ENCODE measurements at regions not wholly inside any gene's neighbourhood (a gene's known extent, or its start where the extent isn't known, plus 50 kb on each side); places are given as distances from the start of the nearest gene placed in this dataset.
"Not testable (repeated sequence)": the region's sequence is repeated elsewhere in the genome, so short reads cannot be mapped to it uniquely, and the experiment has no call there.

DNA sequence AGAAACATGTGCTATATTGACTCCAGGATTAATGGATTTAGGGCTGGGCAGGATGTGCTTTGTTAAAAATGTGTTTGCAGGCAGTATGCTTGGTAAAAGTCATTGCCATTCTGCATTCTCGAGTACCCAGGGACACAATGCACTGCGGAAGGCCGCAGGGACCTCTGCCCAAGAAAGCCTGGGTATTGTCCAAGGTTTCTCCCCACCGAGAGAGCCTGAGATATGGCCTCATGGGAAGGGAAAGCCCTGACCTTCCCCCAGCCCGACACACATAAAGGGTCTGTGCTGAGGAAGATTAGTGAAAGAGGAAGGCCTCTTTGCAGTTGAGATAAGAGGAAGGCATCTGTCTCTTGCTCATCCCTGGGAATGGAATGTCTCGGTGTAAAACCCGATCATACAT lies 186.7 kb upstream of the PTER start:
- H3K4me3 Mint-ChIP-seq; DNase-seq; H3K36me3 Mint-ChIP-seq (ENCODE audit: low read depth); ATAC-seq; H3K4me1 Mint-ChIP-seq (ENCODE audit: low read depth); H3K9me3 Mint-ChIP-seq (ENCODE audit: insufficient read depth); H3K27me3 Mint-ChIP-seq (ENCODE audit: low read depth); CTCF ChIA-PET; H3K27ac Mint-ChIP-seq; POLR2A ChIA-PET: not testable (repeated sequence)

DNA sequence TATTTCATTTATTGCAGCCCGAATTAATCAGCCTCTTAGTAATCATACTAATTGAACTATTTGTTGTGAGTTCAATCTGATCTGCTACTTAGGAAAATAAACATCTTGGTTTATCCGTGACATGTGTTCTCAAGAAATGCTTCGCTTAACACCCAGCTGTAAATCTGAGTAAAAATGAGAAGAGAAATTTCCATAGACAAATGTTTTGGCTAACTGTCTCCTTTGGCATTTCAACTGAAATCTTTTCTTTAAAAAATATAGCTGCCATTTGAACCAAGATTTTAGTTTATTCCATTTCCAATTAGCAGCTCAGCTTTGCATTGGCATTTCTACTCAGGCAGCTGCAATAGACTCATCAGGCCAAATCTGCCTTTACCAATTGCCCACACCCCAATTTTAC lies 180.5 kb upstream of the PTER start:
- no peak for ATAC-seq
- DNase-seq = no peak
- Mint-ChIP-seq H3K36me3 (ENCODE audit: low read depth) (no peaks in the 10 kb centered on the region), H3K4me1 (ENCODE audit: low read depth) (no peaks in the 10 kb centered on the region), H3K27me3 (ENCODE audit: low read depth) (no peaks in the 10 kb centered on the region), H3K9me3 (ENCODE audit: insufficient read depth) (no peaks in the 10 kb centered on the region), H3K27ac (no peak overlapping the region), H3K4me3 (no peak overlapping the region)
- POLR2A ChIA-PET = no interaction called here
- CTCF ChIA-PET = no interaction called here

GRCh38 chr10:16258291-16259040 lies 178.3 kb upstream of the PTER start:
- ChIA-PET POLR2A (no interaction called here), CTCF (no interaction called here)
- Mint-ChIP-seq H3K9me3 (ENCODE audit: insufficient read depth) (peaks cover 5% of the 10 kb centered on the region), H3K27me3 (ENCODE audit: low read depth) (no peaks in the 10 kb centered on the region), H3K27ac (no peak overlapping the region), H3K36me3 (ENCODE audit: low read depth) (no peaks in the 10 kb centered on the region), H3K4me1 (ENCODE audit: low read depth) (no peaks in the 10 kb centered on the region), H3K4me3 (no peak overlapping the region)
- DNase-seq (no peak), ATAC-seq (no peak)

DNA sequence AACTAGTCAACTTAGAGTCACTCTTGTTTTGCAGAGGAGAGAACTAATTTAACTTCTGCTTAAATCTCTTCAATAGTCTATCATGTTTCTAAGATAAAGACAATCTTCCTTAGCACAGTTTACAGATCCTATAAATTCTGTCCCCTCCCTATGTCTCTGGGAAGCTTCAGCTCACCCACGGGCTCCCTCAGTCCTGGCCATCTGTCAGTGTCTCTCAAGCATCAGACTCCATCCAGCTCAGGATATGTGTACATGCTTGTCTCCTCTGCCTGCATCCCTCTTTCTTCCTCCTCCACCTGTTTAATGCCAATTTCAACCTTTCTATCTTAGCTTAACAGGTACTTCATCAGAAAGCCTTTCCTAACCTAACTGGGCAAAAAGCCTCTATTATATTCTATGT lies 177.1 kb upstream of the PTER start:
- CTCF ChIA-PET = no interaction called here
- Mint-ChIP-seq H3K27ac (no peak overlapping the region), H3K36me3 (ENCODE audit: low read depth) (no peaks in the 10 kb centered on the region), H3K9me3 (ENCODE audit: insufficient read depth) (peaks cover 5% of the 10 kb centered on the region), H3K4me3 (no peak overlapping the region), H3K27me3 (ENCODE audit: low read depth) (no peaks in the 10 kb centered on the region), H3K4me1 (ENCODE audit: low read depth) (no peaks in the 10 kb centered on the region)
- no peak for ATAC-seq
- POLR2A ChIA-PET = no interaction called here
- no peak for DNase-seq

DNA sequence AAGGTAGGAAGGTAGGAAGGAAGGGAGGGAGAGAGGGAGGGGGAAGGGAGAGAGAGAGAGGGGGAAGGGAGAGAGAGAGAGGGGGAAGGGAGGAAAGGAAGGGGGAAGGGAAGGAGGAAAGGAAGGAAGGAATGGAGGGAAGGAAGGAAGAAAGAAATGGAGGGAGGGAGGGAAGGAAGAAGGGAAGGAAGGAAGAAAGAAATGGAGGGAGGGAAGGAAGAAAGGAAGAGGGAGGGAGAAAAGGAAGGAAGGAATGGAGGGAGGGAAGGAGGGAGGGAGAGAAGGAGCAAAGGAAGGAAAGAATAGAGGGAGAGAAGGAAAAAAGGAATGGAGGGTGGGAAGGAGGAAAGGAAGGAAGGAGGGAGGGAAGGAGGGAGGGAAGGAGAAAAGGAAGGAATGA lies 176.4 kb upstream of the PTER start:
- no peaks in the 10 kb centered on the region for H3K36me3 Mint-ChIP-seq (ENCODE audit: low read depth)
- no peak overlapping the region for H3K27ac Mint-ChIP-seq
- no peak for ATAC-seq
- peaks cover 5% of the 10 kb centered on the region for H3K9me3 Mint-ChIP-seq (ENCODE audit: insufficient read depth)
- no peaks in the 10 kb centered on the region for H3K27me3 Mint-ChIP-seq (ENCODE audit: low read depth)
- no peak overlapping the region for H3K4me3 Mint-ChIP-seq
- no peaks in the 10 kb centered on the region for H3K4me1 Mint-ChIP-seq (ENCODE audit: low read depth)
- ChIA-PET CTCF (no interaction called here), POLR2A (no interaction called here)
- DNase-seq = no peak

DNA sequence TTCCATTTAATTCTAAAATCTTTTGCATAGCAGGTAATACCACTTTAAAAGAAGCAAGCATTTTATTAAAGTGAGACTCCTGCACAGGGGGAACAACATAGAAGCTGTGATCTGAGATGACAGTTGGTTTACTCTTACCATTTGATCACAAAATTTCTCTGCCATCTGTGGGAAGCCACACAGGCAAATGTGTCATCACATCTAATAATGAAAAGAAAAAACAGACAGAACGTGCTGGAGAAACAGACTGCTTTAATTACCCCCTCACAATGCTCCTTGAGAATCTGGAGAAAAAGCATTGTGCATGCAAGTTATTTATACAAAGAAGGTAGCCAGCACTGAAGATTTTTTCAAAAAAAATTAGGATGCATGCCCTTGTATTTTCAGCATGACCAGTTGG lies 165.2 kb upstream of the PTER start:
- Mint-ChIP-seq H3K4me3 (no peak overlapping the region), H3K9me3 (ENCODE audit: insufficient read depth) (no peaks in the 10 kb centered on the region), H3K4me1 (ENCODE audit: low read depth) (no peaks in the 10 kb centered on the region), H3K27ac (no peak overlapping the region), H3K27me3 (ENCODE audit: low read depth) (no peaks in the 10 kb centered on the region), H3K36me3 (ENCODE audit: low read depth) (no peaks in the 10 kb centered on the region)
- DNase-seq (no peak), ATAC-seq (no peak)
- ChIA-PET POLR2A (no interaction called here), CTCF (no interaction called here)

DNA sequence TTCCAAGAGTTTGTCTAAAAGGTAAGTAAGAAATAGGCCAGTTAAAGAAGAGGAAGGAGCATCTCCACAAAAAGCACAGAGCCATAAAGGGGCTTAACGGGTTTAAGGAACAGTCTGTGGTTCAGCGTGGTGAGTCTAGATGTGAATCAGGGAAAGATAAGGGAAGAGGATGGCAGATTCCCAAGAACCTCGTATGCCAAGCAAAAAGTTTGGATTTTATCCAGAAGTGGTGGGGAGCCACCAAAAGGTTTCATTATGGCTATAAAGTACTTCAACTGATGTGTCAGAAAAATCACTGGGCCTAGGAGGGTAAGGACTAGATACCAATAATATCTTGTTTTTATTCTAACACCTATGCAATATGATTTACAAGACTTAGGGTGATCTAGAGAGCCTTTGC lies 161.9 kb upstream of the PTER start:
- ATAC-seq = no peak
- Mint-ChIP-seq H3K4me3 (no peak overlapping the region), H3K27me3 (ENCODE audit: low read depth) (peaks cover 2% of the 10 kb centered on the region), H3K27ac (no peak overlapping the region), H3K9me3 (ENCODE audit: insufficient read depth) (no peaks in the 10 kb centered on the region), H3K36me3 (ENCODE audit: low read depth) (no peaks in the 10 kb centered on the region), H3K4me1 (ENCODE audit: low read depth) (no peaks in the 10 kb centered on the region)
- DNase-seq = no peak
- CTCF ChIA-PET = no interaction called here
- POLR2A ChIA-PET = no interaction called here

GRCh38 chr10:16280595-16280994 lies 156.2 kb upstream of the PTER start:
- ChIA-PET CTCF (no interaction called here), POLR2A (no interaction called here)
- DNase-seq (no peak), ATAC-seq (no peak)
- Mint-ChIP-seq H3K9me3 (ENCODE audit: insufficient read depth) (peaks cover 2% of the 10 kb centered on the region), H3K27me3 (ENCODE audit: low read depth) (peaks cover 2% of the 10 kb centered on the region), H3K4me3 (no peak overlapping the region), H3K4me1 (ENCODE audit: low read depth) (no peaks in the 10 kb centered on the region), H3K27ac (no peak overlapping the region), H3K36me3 (ENCODE audit: low read depth) (no peaks in the 10 kb centered on the region)

- DNase-seq (no peak), ATAC-seq (no peak)
- Mint-ChIP-seq H3K27ac (no peak overlapping the region), H3K9me3 (ENCODE audit: insufficient read depth) (no peaks in the 10 kb centered on the region), H3K4me1 (ENCODE audit: low read depth) (no peaks in the 10 kb centered on the region), H3K27me3 (ENCODE audit: low read depth) (no peaks in the 10 kb centered on the region), H3K36me3 (ENCODE audit: low read depth) (no peaks in the 10 kb centered on the region), H3K4me3 (no peak overlapping the region)
- ChIA-PET CTCF (no interaction called here), POLR2A (no interaction called here)
These were observed 144.4 kb upstream of the PTER start for GRCh38 chr10:16292366-16292765.

DNA sequence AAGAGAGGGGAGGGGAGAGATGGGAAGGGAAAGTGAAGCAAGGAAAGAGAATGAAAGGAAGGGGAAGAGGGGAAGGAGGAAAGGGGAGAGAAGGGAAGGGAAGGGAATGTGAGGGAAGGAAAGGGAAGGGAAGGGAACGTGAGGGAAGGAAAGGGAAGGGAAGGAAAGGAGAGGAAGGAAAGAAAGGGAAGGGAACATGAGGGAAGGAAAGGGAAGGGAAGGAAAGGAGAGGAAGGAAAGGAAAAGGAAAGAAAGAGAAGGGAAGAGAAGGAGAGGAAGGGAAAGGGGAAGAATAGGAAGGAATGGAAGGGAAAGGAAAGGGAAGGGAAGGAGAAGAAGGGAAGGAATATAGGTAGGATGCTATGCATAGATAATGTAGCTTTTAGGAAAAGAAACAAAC lies 139.7 kb upstream of the PTER start:
- Mint-ChIP-seq H3K4me1 (ENCODE audit: low read depth) (no peaks in the 10 kb centered on the region), H3K36me3 (ENCODE audit: low read depth) (no peaks in the 10 kb centered on the region), H3K4me3 (no peak overlapping the region), H3K27me3 (ENCODE audit: low read depth) (no peaks in the 10 kb centered on the region), H3K9me3 (ENCODE audit: insufficient read depth) (no peaks in the 10 kb centered on the region), H3K27ac (no peak overlapping the region)
- ChIA-PET POLR2A (no interaction called here), CTCF (no interaction called here)
- ATAC-seq = no peak
- no peak for DNase-seq

DNA sequence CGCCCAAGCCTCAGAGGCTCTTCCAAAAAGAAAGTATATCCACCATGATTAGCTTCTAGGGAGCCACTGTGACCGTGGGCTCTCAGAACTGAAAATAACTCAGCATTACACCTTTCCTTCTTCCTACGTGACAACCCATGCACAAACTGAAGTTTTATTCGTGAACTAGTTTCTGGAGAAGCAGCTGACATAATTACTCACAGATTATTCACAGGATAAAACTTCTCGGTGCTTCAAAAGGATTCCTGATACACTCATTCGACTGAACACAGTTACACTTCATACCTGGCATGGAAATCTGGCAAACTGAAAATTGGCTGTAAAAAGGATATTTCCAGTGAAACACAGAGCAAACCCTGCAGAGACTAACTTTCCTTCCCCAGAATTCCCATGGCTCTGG lies 139.2 kb upstream of the PTER start:
- H3K4me1 Mint-ChIP-seq (ENCODE audit: low read depth) = no peaks in the 10 kb centered on the region
- no peak for DNase-seq
- no peak overlapping the region for H3K4me3 Mint-ChIP-seq
- H3K9me3 Mint-ChIP-seq (ENCODE audit: insufficient read depth) = no peaks in the 10 kb centered on the region
- ChIA-PET CTCF (no interaction called here), POLR2A (no interaction called here)
- H3K27me3 Mint-ChIP-seq (ENCODE audit: low read depth) = no peaks in the 10 kb centered on the region
- no peak for ATAC-seq
- H3K27ac Mint-ChIP-seq = no peak overlapping the region
- H3K36me3 Mint-ChIP-seq (ENCODE audit: low read depth) = no peaks in the 10 kb centered on the region

- DNase-seq (no peak), ATAC-seq (no peak)
- Mint-ChIP-seq H3K4me1 (ENCODE audit: low read depth) (no peaks in the 10 kb centered on the region), H3K36me3 (ENCODE audit: low read depth) (no peaks in the 10 kb centered on the region), H3K27me3 (ENCODE audit: low read depth) (no peaks in the 10 kb centered on the region), H3K4me3 (no peak overlapping the region), H3K9me3 (ENCODE audit: insufficient read depth) (no peaks in the 10 kb centered on the region), H3K27ac (no peak overlapping the region)
- CTCF ChIA-PET = no interaction called here
- POLR2A ChIA-PET = no interaction called here
These were observed 132.5 kb upstream of the PTER start for GRCh38 chr10:16304311-16304710.

DNA sequence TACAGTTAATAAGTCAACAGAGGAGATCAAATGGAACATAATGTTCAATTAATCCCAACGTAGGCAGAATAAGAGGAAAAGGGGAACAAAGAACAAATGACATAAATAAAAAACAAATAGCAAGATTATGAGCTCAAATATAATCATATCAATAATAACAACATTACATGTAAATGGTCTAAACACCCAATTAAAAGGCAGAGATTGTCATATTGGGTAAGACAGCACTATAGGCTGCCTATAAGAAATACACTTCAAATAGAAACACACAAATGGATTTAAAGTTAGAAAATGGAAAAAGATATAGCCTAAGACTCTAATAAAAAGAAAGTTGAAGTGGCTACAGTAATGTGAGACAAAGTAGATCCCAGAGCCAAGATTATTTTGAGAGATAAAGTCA lies 126.4 kb upstream of the PTER start:
- no peaks in the 10 kb centered on the region for H3K4me1 Mint-ChIP-seq (ENCODE audit: low read depth)
- POLR2A ChIA-PET = no interaction called here
- H3K27ac Mint-ChIP-seq = no peak overlapping the region
- no peak for ATAC-seq
- no peaks in the 10 kb centered on the region for H3K9me3 Mint-ChIP-seq (ENCODE audit: insufficient read depth)
- H3K36me3 Mint-ChIP-seq (ENCODE audit: low read depth) = no peaks in the 10 kb centered on the region
- no peak for DNase-seq
- H3K27me3 Mint-ChIP-seq (ENCODE audit: low read depth) = no peaks in the 10 kb centered on the region
- no peak overlapping the region for H3K4me3 Mint-ChIP-seq
- CTCF ChIA-PET = no interaction called here

Data from activated CD8-positive, alpha-beta T cell treated with anti-CD3 and anti-CD28 coated beads, Interleukin-2, amount 10 ng/mL, durations not matched to agents 7 days and 5 days (primary cell).